GM21786 (cell line): ENCODE measurements at regions not wholly inside any gene's neighbourhood (a gene's known extent, or its start where the extent isn't known, plus 50 kb on each side); places are given as distances from the start of the nearest gene placed in this dataset.

Experiments used
- ATAC-seq: cut with Tn5 transposase; IDR thresholded peaks from one replicate; pipeline ENCODE4 v1.9.1; 2021; ENCODE audit not compliant: unreplicated experiment

- no peak for ATAC-seq
These were observed 470.7 kb upstream of the BRINP1 start for GRCh38 chr9:119839888-119840287.

GRCh38 chr9:119838210-119838609 lies 469.0 kb upstream of the BRINP1 start:
- ATAC-seq, result no peak

- ATAC-seq, result no peak
These were observed 466.8 kb upstream of the BRINP1 start for GRCh38 chr9:119836036-119836435.

- ATAC-seq, result no peak
These were observed 464.9 kb upstream of the BRINP1 start for GRCh38 chr9:119834064-119834620.

- ATAC-seq, result no peak
These were observed 462.1 kb upstream of the BRINP1 start for GRCh38 chr9:119831309-119831708.

- ATAC-seq, result no peak
These were observed 460.5 kb upstream of the BRINP1 start for GRCh38 chr9:119829748-119830147.

GRCh38 chr9:119829186-119829585 lies 460.0 kb upstream of the BRINP1 start:
- no peak for ATAC-seq

GRCh38 chr9:119827526-119827925 lies 458.3 kb upstream of the BRINP1 start:
- ATAC-seq, result no peak

- ATAC-seq, result no peak
These were observed 457.9 kb upstream of the BRINP1 start for GRCh38 chr9:119827126-119827525.

- no peak for ATAC-seq
These were observed 449.6 kb upstream of the BRINP1 start for GRCh38 chr9:119818726-119819435.

- no peak for ATAC-seq
These were observed 441.6 kb upstream of the BRINP1 start for GRCh38 chr9:119810645-119811429.

GRCh38 chr9:119803679-119804078 lies 434.4 kb upstream of the BRINP1 start:
- ATAC-seq, result no peak

GRCh38 chr9:119802621-119803020 lies 433.4 kb upstream of the BRINP1 start:
- ATAC-seq, result no peak

- ATAC-seq, result no peak
These were observed 432.9 kb upstream of the BRINP1 start for GRCh38 chr9:119802133-119802532.

GRCh38 chr9:119801311-119801710 lies 432.1 kb upstream of the BRINP1 start:
- no peak for ATAC-seq

- ATAC-seq, result no peak
These were observed 426.2 kb upstream of the BRINP1 start for GRCh38 chr9:119795395-119795794.

GRCh38 chr9:119794836-119795235 lies 425.6 kb upstream of the BRINP1 start:
- ATAC-seq, result no peak

GRCh38 chr9:119793218-119793617 lies 424.0 kb upstream of the BRINP1 start:
- ATAC-seq, result no peak

- ATAC-seq, result no peak
These were observed 423.0 kb upstream of the BRINP1 start for GRCh38 chr9:119792242-119792641.

- ATAC-seq, result no peak
These were observed 420.8 kb upstream of the BRINP1 start for GRCh38 chr9:119789987-119790386.

GRCh38 chr9:119788921-119789320 lies 419.7 kb upstream of the BRINP1 start:
- no peak for ATAC-seq

- no peak for ATAC-seq
These were observed 412.7 kb upstream of the BRINP1 start for GRCh38 chr9:119781886-119782285.
